SK-N-SH treated with all-trans-retinoic acid at 6 μM for 48 hours (cell line): ENCODE measurements at regions not wholly inside any gene's neighbourhood (a gene's known extent, or its start where the extent isn't known, plus 50 kb on each side); places are given as distances from the start of the nearest gene placed in this dataset.

Source experiments
- ATAC-seq: fragments of 200-7000 bp; cut with Tn5 transposase; 3 replicates; pipeline ENCODE4 v1.9.1; 2020; ENCODE audit warnings: mild to moderate bottlenecking, moderate library complexity
- CREB5 ChIP-seq: fragments of 250-450 bp; sonication (Bioruptor Pico); IDR thresholded peaks from 2 replicates; pipeline ENCODE4 v1.5.1; 2020; ENCODE audit warnings: low read depth, mild to moderate bottlenecking, moderate library complexity
- CSDC2 ChIP-seq: fragments of 250-450 bp; sonication (Bioruptor Pico); IDR thresholded peaks from 2 replicates; pipeline ENCODE4 v1.5.0; 2020; ENCODE audit warnings: mild to moderate bottlenecking, moderate library complexity
- CSRNP3 ChIP-seq: fragments of 250-450 bp; sonication (Bioruptor Pico); IDR thresholded peaks from 2 replicates; pipeline ENCODE4 v1.5.1; 2021; ENCODE audit warnings: mild to moderate bottlenecking, moderate library complexity
- GLIS3 ChIP-seq: fragments of 250-450 bp; sonication (Bioruptor Pico); IDR thresholded peaks from 2 replicates; pipeline ENCODE4 v1.5.0; 2020; ENCODE audit warnings: mild to moderate bottlenecking, moderate library complexity
- ISL1 ChIP-seq: fragments of 250-450 bp; sonication (Bioruptor Pico); IDR thresholded peaks from 2 replicates; pipeline ENCODE4 v2.1.2; 2022; ENCODE audit warnings: mild to moderate bottlenecking, moderate library complexity
- OSR1 ChIP-seq: fragments of 250-450 bp; sonication (Bioruptor Pico); IDR thresholded peaks from 2 replicates; pipeline ENCODE4 v1.8.0; 2022; ENCODE audit warnings: moderate library complexity, mild to moderate bottlenecking, inconsistent platforms
- POU6F1 ChIP-seq: fragments of 250-450 bp; sonication (Bioruptor Pico); IDR thresholded peaks from 2 replicates; pipeline ENCODE4 v1.8.0; 2021; ENCODE audit warnings: low read depth, mild to moderate bottlenecking, moderate library complexity, borderline replicate concordance
- PPARA ChIP-seq: fragments of 250-450 bp; sonication (Bioruptor Pico); IDR thresholded peaks from 2 replicates; pipeline ENCODE4 v1.5.0; 2020; ENCODE audit warnings: mild to moderate bottlenecking, borderline replicate concordance
- SNAI2 ChIP-seq: fragments of 250-450 bp; sonication (Bioruptor Pico); IDR thresholded peaks from 2 replicates; pipeline ENCODE4 v1.5.0; 2020; ENCODE audit warnings: mild to moderate bottlenecking, moderate library complexity
- TCF4 ChIP-seq: fragments of 250-450 bp; sonication (Bioruptor Pico); IDR thresholded peaks from 2 replicates; pipeline ENCODE4 v1.8.0; 2021; ENCODE audit warnings: mild to moderate bottlenecking, moderate library complexity, borderline replicate concordance
- TOX ChIP-seq: fragments of 250-450 bp; sonication (Bioruptor Pico); IDR thresholded peaks from 2 replicates; pipeline ENCODE4 v1.8.0; 2021; ENCODE audit warnings: mild to moderate bottlenecking, moderate library complexity, borderline replicate concordance
- ZC3H10 ChIP-seq: fragments of 250-450 bp; sonication (Bioruptor Pico); IDR thresholded peaks from 2 replicates; pipeline ENCODE4 v1.5.1; 2021; ENCODE audit warnings: mild to moderate bottlenecking, moderate library complexity
- ZFP3 ChIP-seq: fragments of 250-450 bp; sonication (Bioruptor Pico); IDR thresholded peaks from 2 replicates; pipeline ENCODE4 v1.5.0; 2020; ENCODE audit warnings: mild to moderate bottlenecking, moderate library complexity
- ZFP30 ChIP-seq: fragments of 450-650 bp; formaldehyde crosslinking; IDR thresholded peaks from 2 replicates; pipeline ENCODE4 v1.5.0; 2022; ENCODE audit warnings: mild to moderate bottlenecking, moderate library complexity
- ZNF70 ChIP-seq: fragments of 450-650 bp; formaldehyde crosslinking; IDR thresholded peaks from 2 replicates; pipeline ENCODE4 v1.5.0; 2020; ENCODE audit warnings: mild to moderate bottlenecking, moderate library complexity
- TF ChIP-seq, protein P1 (sequence below): fragments of 250-450 bp; sonication (Bioruptor Pico); IDR thresholded peaks from 2 replicates; pipeline ENCODE4 v1.5.0; 2020; ENCODE audit warnings: mild to moderate bottlenecking, moderate library complexity

- TF ChIP-seq CSRNP3 (CRISPR knock-in tag) (no peak), TCF4 (CRISPR knock-in tag) (no peak), TOX (CRISPR knock-in tag) (no peak), PPARA (CRISPR knock-in tag) (no peak), OSR1 (CRISPR knock-in tag) (no peak), CREB5 (CRISPR knock-in tag) (no peak), CSDC2 (no peak), ZNF70 (CRISPR knock-in tag) (no peak), ZFP30 (CRISPR knock-in tag) (no peak), GLIS3 (CRISPR knock-in tag) (no peak), ZC3H10 (no peak), POU6F1 (CRISPR knock-in tag) (no peak)
- TF ChIP-seq, protein P1, sequence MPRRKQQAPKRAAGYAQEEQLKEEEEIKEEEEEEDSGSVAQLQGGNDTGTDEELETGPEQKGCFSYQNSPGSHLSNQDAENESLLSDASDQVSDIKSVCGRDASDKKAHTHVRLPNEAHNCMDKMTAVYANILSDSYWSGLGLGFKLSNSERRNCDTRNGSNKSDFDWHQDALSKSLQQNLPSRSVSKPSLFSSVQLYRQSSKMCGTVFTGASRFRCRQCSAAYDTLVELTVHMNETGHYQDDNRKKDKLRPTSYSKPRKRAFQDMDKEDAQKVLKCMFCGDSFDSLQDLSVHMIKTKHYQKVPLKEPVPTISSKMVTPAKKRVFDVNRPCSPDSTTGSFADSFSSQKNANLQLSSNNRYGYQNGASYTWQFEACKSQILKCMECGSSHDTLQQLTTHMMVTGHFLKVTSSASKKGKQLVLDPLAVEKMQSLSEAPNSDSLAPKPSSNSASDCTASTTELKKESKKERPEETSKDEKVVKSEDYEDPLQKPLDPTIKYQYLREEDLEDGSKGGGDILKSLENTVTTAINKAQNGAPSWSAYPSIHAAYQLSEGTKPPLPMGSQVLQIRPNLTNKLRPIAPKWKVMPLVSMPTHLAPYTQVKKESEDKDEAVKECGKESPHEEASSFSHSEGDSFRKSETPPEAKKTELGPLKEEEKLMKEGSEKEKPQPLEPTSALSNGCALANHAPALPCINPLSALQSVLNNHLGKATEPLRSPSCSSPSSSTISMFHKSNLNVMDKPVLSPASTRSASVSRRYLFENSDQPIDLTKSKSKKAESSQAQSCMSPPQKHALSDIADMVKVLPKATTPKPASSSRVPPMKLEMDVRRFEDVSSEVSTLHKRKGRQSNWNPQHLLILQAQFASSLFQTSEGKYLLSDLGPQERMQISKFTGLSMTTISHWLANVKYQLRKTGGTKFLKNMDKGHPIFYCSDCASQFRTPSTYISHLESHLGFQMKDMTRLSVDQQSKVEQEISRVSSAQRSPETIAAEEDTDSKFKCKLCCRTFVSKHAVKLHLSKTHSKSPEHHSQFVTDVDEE (CRISPR knock-in tag), result no peak
- ATAC-seq, result peak; percentile 26; the same call in 2 of the 3 replicates
Measured at GRCh38 chr2:53087874-53088461, 679.6 kb upstream of the CHAC2 start.

- TF ChIP-seq CREB5 (CRISPR knock-in tag) (no peak), TOX (CRISPR knock-in tag) (no peak), SNAI2 (CRISPR knock-in tag) (no peak), ISL1 (CRISPR knock-in tag) (peak; percentile 35; the same call in 1 of the 2 replicates), ZFP3 (CRISPR knock-in tag) (no peak), PPARA (CRISPR knock-in tag) (no peak)
- ATAC-seq, result peak; percentile 81
Measured at GRCh38 chr2:53087262-53087873, 680.2 kb upstream of the CHAC2 start.

DNA sequence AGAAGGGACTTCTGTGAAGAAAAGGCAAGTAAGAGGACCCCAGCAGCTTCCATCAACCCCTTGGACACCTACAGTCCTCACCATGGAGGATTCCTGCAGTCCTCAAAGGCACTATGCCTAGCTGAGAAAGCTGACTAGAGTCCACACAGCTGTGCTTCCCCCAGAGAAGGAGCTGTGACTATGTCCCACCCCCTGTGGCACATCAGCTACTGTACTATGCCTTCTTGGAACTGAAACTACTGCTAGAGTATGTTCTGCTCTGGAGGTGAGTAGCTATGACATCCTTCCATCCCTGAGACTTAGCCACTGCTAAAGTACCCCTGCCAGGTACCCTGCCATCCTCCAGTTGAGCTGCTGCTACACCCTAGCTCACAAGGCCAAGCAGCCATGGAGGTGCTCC, 690.2 kb upstream of the CHAC2 start:
- TF ChIP-seq ZC3H10 (no peak), ZFP3 (CRISPR knock-in tag) (no peak)
- TF ChIP-seq, protein P1 (CRISPR knock-in tag), result no peak
- no peak for ATAC-seq
